GM08714 (cell line): ENCODE measurements at regions not wholly inside any gene's neighbourhood (a gene's known extent, or its start where the extent isn't known, plus 50 kb on each side); places are given as distances from the start of the nearest gene placed in this dataset.

Experiments used
- H3K4me3 ChIP-seq: fragments of 200-500 bp; sonication (Bioruptor generic); 2 replicates; pipeline ENCODE4 v1.5.1; 2014; ENCODE audit warnings: mild to moderate bottlenecking, low read length, inconsistent platforms
- ZNF274 ChIP-seq: IDR thresholded peaks from 2 replicates; pipeline ENCODE4 v1.6.1; 2012; ENCODE audit warnings: mild to moderate bottlenecking, low read depth, low read length

GRCh38 chr5:83776437-83777031 is 55.9 kb upstream of the HAPLN1 start:
- no peak for TF ChIP-seq ZNF274
- no peak overlapping the region for H3K4me3 ChIP-seq
